Gastroesophageal sphincter (tissue), 4 donors: ENCODE measurements at regions not wholly inside any gene's neighbourhood (a gene's known extent, or its start where the extent isn't known, plus 50 kb on each side); places are given as distances from the start of the nearest gene placed in this dataset.

Experiments used
- ATAC-seq: fragments of 150-250 bp; one replicate; pipeline ENCODE4 v1.9.1; 2016; ENCODE audit warnings: mild to moderate bottlenecking, moderate library complexity
- H3K27ac ChIP-seq, 4 donors: fragments of 200-600 bp; sonication (generic) in 3 of 4; 1 replicate in 3 of 4; 2 replicates in 1 of 4; pipeline ENCODE4 v1.5.1; 2016 to 2019
- H3K27me3 ChIP-seq: fragments of 200-600 bp; sonication (generic); one replicate; pipeline ENCODE4 v1.5.1; 2019
- H3K36me3 ChIP-seq, 2 donors: fragments of 200-600 bp; sonication (generic); one replicate each; pipeline ENCODE4 v1.5.1; 2019; ENCODE audit warnings: control low read depth in 1 of 2
- H3K4me1 ChIP-seq, 3 donors: fragments of 200-600 bp; sonication (generic); 1 replicate in 2 of 3; 2 replicates in 1 of 3; pipeline ENCODE4 v1.5.1; 2016 to 2019; ENCODE audit warnings: control low read depth in 2 of 3
- H3K4me3 ChIP-seq, 2 donors: fragments of 200-600 bp; sonication (generic); one replicate each; pipeline ENCODE4 v1.5.1; 2019; ENCODE audit warnings: mild to moderate bottlenecking in 1 of 2, moderate library complexity in 1 of 2
- H3K9me3 ChIP-seq, 3 donors: fragments of 200-600 bp; sonication (generic); one replicate each; pipeline ENCODE4 v1.5.1; 2017 to 2019; ENCODE audit warnings: control low read depth in 2 of 3
- CTCF ChIP-seq, 4 experiments: fragments of 200-600 bp in 2 of 4; fragments of 450-650 bp in 2 of 4; sonication (generic) in 1 of 4; IDR thresholded peaks; one replicate each; pipeline ENCODE4 v1.5.1; 2017 to 2019; ENCODE audit warnings: antibody characterized with exemption in 4 of 4, mild to moderate bottlenecking in 2 of 4, moderate library complexity in 2 of 4
- EP300 ChIP-seq: sonication (generic); formaldehyde crosslinking; IDR thresholded peaks from one replicate; pipeline ENCODE4 v1.6.1; 2017; ENCODE audit warnings: antibody characterized with exemption, mild to moderate bottlenecking
- POLR2A ChIP-seq, 2 donors: fragments of 450-650 bp; IDR thresholded peaks; one replicate each; pipeline ENCODE4 v1.6.1; 2017; ENCODE audit warnings: antibody characterized with exemption in 2 of 2, mild to moderate bottlenecking in 2 of 2, moderate library complexity in 1 of 2
- POLR2AphosphoS5 ChIP-seq: sonication (generic); formaldehyde crosslinking; IDR thresholded peaks from one replicate; pipeline ENCODE4 v1.6.1; 2017; ENCODE audit warnings: antibody characterized with exemption
- WGBS, 2 donors: methylation state at CpG; one replicate each; pipeline ENCODE4 v1.1.5; 2018; ENCODE audit warnings: low coverage in 1 of 2; 5-methylcytosine and 5-hydroxymethylcytosine counted together

- H3K27ac ChIP-seq, result no peak overlapping the region
- H3K9me3 ChIP-seq, result no peaks in the 10 kb centered on the region
- H3K4me1 ChIP-seq, result no peaks in the 10 kb centered on the region
- no peaks in the 10 kb centered on the region for H3K27me3 ChIP-seq
- no peak overlapping the region for H3K4me3 ChIP-seq
- H3K36me3 ChIP-seq, result no peaks in the 10 kb centered on the region
- ATAC-seq, result no peak
- no peak for TF ChIP-seq CTCF (IDR thresholded peaks at IDR 0.05)
- no peak for TF ChIP-seq POLR2A (IDR thresholded peaks at IDR 0.05)
- no peak for TF ChIP-seq POLR2AphosphoS5
- no peak for TF ChIP-seq EP300
These were observed 1139.6 kb downstream of the STPG2 start for GRCh38 chr4:97003715-97004114.

- Histone ChIP-seq H3K36me3 (no peaks in the 10 kb centered on the region), H3K4me3 (no peak overlapping the region), H3K4me1 (no peaks in the 10 kb centered on the region), H3K27me3 (no peaks in the 10 kb centered on the region), H3K9me3 (no peaks in the 10 kb centered on the region), H3K27ac (no peak overlapping the region)
- TF ChIP-seq EP300 (no peak), POLR2AphosphoS5 (no peak), POLR2A (IDR thresholded peaks at IDR 0.05) (no peak), CTCF (IDR thresholded peaks at IDR 0.05) (no peak)
- ATAC-seq, result no peak
- WGBS, 2 donors, result 77 to 87% methylated on average over 3 of the region's 3 CpGs
These were observed 1130.0 kb downstream of the STPG2 start for GRCh38 chr4:97013309-97013708.

- H3K4me1 ChIP-seq, result no peaks in the 10 kb centered on the region
- H3K4me3 ChIP-seq, result no peak overlapping the region
- 72 to 95% methylated on average over 2 of the region's 2 CpGs for WGBS, 2 donors
These were observed 1129.6 kb downstream of the STPG2 start for GRCh38 chr4:97013711-97014110.

GRCh38 chr4:97015301-97015700 lies 1128.0 kb downstream of the STPG2 start:
- H3K9me3 ChIP-seq, result no peaks in the 10 kb centered on the region
- no peaks in the 10 kb centered on the region for H3K27me3 ChIP-seq
- TF ChIP-seq EP300, result no peak
- no peak for TF ChIP-seq POLR2A (IDR thresholded peaks at IDR 0.05)
- no peak for TF ChIP-seq CTCF (IDR thresholded peaks at IDR 0.05)
- TF ChIP-seq POLR2AphosphoS5, result no peak
- ATAC-seq, result no peak
- no peaks in the 10 kb centered on the region for H3K4me1 ChIP-seq
- no peak overlapping the region for H3K27ac ChIP-seq
- H3K4me3 ChIP-seq, result no peak overlapping the region
- H3K36me3 ChIP-seq, result no peaks in the 10 kb centered on the region
- WGBS, 2 donors, result 76 to 88% methylated on average over 1 of the region's 1 CpG

More at GRCh38 chr4:97013711-97014110, 1129.6 kb downstream of the STPG2 start:
- no peak for ATAC-seq
- Histone ChIP-seq H3K36me3 (no peaks in the 10 kb centered on the region), H3K27me3 (no peaks in the 10 kb centered on the region), H3K27ac (no peak overlapping the region), H3K9me3 (no peaks in the 10 kb centered on the region)
- TF ChIP-seq CTCF (IDR thresholded peaks at IDR 0.05), result no peak

GRCh38 chr4:97016186-97016907 lies 1126.9 kb downstream of the STPG2 start:
- no peak overlapping the region for H3K4me3 ChIP-seq
- TF ChIP-seq POLR2AphosphoS5, result no peak
- H3K9me3 ChIP-seq, result no peaks in the 10 kb centered on the region
- H3K27ac ChIP-seq, result no peak overlapping the region
- no peaks in the 10 kb centered on the region for H3K27me3 ChIP-seq
- no peak for ATAC-seq
- H3K4me1 ChIP-seq, result no peaks in the 10 kb centered on the region
- WGBS, 2 donors, result 39 to 43% methylated on average over 4 to 5 of the region's 5 CpGs
- no peaks in the 10 kb centered on the region for H3K36me3 ChIP-seq
